ENCODE measurements at regions not wholly inside any gene's neighbourhood (a gene's known extent, or its start where the extent isn't known, plus 50 kb on each side); places are given as distances from the start of the nearest gene placed in this dataset.

- Histone ChIP-seq H3K27me3 (ENCODE audit: control insufficient read depth, insufficient read depth, low read length) (peaks cover 35% of the 10 kb centered on the region), H3K9me3 (ENCODE audit: control insufficient read depth, insufficient read depth, low read length) (no peaks in the 10 kb centered on the region), H3K27ac (ENCODE audit: low read depth, low read length) (no peak overlapping the region), H3K4me3 (ENCODE audit: low read depth, low read length) (no peak overlapping the region)
- POLR2A ChIA-PET = interaction anchor here (0.6 kb wide), 1 partner anchor 12 kb away, joined by 3 read pairs; no protein-coding TSS in a partner anchor
- no peak for DNase-seq (ENCODE audit: low read depth, low spot score)
- TF ChIP-seq CTCF (IDR thresholded peaks at IDR 0.05; ENCODE audit: low read depth, low read length) = no peak
- CTCF ChIA-PET = interaction anchor here (1.0 to 1.6 kb wide), 2 partner anchors 90 to 928 kb away, joined by 5 read pairs; no protein-coding TSS in a partner anchor
These were observed 113.0 kb upstream of the CDH4 start for GRCh38 chr20:61139031-61139430.

- Histone ChIP-seq H3K4me3 (ENCODE audit: low read depth, low read length) (no peak overlapping the region), H3K27me3 (ENCODE audit: control insufficient read depth, insufficient read depth, low read length) (peaks cover 27% of the 10 kb centered on the region), H3K9me3 (ENCODE audit: control insufficient read depth, insufficient read depth, low read length) (no peaks in the 10 kb centered on the region), H3K27ac (ENCODE audit: low read depth, low read length) (no peak overlapping the region)
- no peak for TF ChIP-seq CTCF (IDR thresholded peaks at IDR 0.05; ENCODE audit: low read depth, low read length)
- CTCF ChIA-PET = interaction anchor here (1.1 kb wide), 1 partner anchor 20 kb away, joined by 3 read pairs; no protein-coding TSS in a partner anchor
- DNase-seq (ENCODE audit: low read depth, low spot score) = no peak
- POLR2A ChIA-PET = no interaction called here
These were observed 111.5 kb upstream of the CDH4 start for GRCh38 chr20:61140576-61140975.

GRCh38 chr20:61146023-61146422, 106.0 kb upstream of the CDH4 start:
- CTCF ChIA-PET = interaction anchor here (0.9 to 1.1 kb wide), 2 partner anchors 15 to 83 kb away, joined by 3 to 5 read pairs; no protein-coding TSS in a partner anchor
- DNase-seq (ENCODE audit: low read depth, low spot score) = no peak
- H3K4me3 ChIP-seq (ENCODE audit: low read depth, low read length) = no peak overlapping the region
- no peaks in the 10 kb centered on the region for H3K9me3 ChIP-seq (ENCODE audit: control insufficient read depth, insufficient read depth, low read length)
- H3K27me3 ChIP-seq (ENCODE audit: control insufficient read depth, insufficient read depth, low read length) = peaks cover 12% of the 10 kb centered on the region
- TF ChIP-seq CTCF (IDR thresholded peaks at IDR 0.05; ENCODE audit: low read depth, low read length) = no peak
- POLR2A ChIA-PET = no interaction called here
- H3K27ac ChIP-seq (ENCODE audit: low read depth, low read length) = no peak overlapping the region

- no peak for DNase-seq (ENCODE audit: low read depth, low spot score)
- ChIA-PET CTCF (no interaction called here), POLR2A (no interaction called here)
- no peak for TF ChIP-seq CTCF (IDR thresholded peaks at IDR 0.05; ENCODE audit: low read depth, low read length)
- no peaks in the 10 kb centered on the region for H3K9me3 ChIP-seq (ENCODE audit: control insufficient read depth, insufficient read depth, low read length)
- peaks cover 19% of the 10 kb centered on the region for H3K27me3 ChIP-seq (ENCODE audit: control insufficient read depth, insufficient read depth, low read length)
- H3K27ac ChIP-seq (ENCODE audit: low read depth, low read length) = no peak overlapping the region
- no peak overlapping the region for H3K4me3 ChIP-seq (ENCODE audit: low read depth, low read length)
These were observed 102.4 kb upstream of the CDH4 start for GRCh38 chr20:61149636-61150035.

- H3K27me3 ChIP-seq (ENCODE audit: control insufficient read depth, insufficient read depth, low read length) = peaks cover 10% of the 10 kb centered on the region
- ChIA-PET CTCF (interaction anchor here (0.6 kb wide), 1 partner anchor 164 kb away, joined by 3 read pairs; no protein-coding TSS in a partner anchor), POLR2A (no interaction called here)
- no peak for DNase-seq (ENCODE audit: low read depth, low spot score)
- TF ChIP-seq CTCF (IDR thresholded peaks at IDR 0.05; ENCODE audit: low read depth, low read length) = no peak
- H3K27ac ChIP-seq (ENCODE audit: low read depth, low read length) = no peak overlapping the region
- H3K4me3 ChIP-seq (ENCODE audit: low read depth, low read length) = no peak overlapping the region
- H3K9me3 ChIP-seq (ENCODE audit: control insufficient read depth, insufficient read depth, low read length) = no peaks in the 10 kb centered on the region
These were observed 94.8 kb upstream of the CDH4 start for GRCh38 chr20:61157301-61157700.

Data from AG04450 (cell line).